Esophagus squamous epithelium (tissue), 4 donors: ENCODE measurements at regions not wholly inside any gene's neighbourhood (a gene's known extent, or its start where the extent isn't known, plus 50 kb on each side); places are given as distances from the start of the nearest gene placed in this dataset.

Source experiments
- POLR2A ChIP-seq, 4 donors: fragments of 450-650 bp; IDR thresholded peaks; one replicate each; pipeline ENCODE4 v1.6.1; 2017; ENCODE audit warnings: antibody characterized with exemption in 4 of 4, mild to moderate bottlenecking in 4 of 4, moderate library complexity in 3 of 4
- TF ChIP-seq, protein P1 (sequence below), 6 experiments: fragments of 450-650 bp in 4 of 6; fragments of 200-600 bp in 2 of 6; sonication (generic) in 2 of 6; IDR thresholded peaks; one replicate each; pipeline ENCODE4 v1.5.1; 2016 to 2019; ENCODE audit warnings: antibody characterized with exemption in 6 of 6, mild to moderate bottlenecking in 4 of 6, moderate library complexity in 4 of 6

DNA sequence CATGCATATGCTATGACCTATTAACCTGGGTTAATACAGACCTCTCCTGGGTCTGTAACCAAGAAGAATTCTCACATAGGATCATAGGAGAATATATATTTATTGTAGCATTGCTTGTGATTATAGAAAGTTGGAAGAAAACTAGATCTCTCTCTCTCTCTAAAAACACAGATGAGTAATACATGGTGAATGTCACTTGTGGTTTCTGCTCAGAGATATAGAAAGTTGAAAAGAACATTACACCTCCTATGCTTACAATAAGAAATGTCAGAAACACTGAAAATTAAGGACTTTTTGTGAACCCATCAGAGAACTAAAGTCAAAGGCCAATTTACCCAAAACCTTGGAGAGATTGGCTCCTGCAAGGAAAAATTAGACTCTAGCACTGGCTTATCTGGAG lies 1389.5 kb downstream of the FAM133A start:
- TF ChIP-seq, protein P1, sequence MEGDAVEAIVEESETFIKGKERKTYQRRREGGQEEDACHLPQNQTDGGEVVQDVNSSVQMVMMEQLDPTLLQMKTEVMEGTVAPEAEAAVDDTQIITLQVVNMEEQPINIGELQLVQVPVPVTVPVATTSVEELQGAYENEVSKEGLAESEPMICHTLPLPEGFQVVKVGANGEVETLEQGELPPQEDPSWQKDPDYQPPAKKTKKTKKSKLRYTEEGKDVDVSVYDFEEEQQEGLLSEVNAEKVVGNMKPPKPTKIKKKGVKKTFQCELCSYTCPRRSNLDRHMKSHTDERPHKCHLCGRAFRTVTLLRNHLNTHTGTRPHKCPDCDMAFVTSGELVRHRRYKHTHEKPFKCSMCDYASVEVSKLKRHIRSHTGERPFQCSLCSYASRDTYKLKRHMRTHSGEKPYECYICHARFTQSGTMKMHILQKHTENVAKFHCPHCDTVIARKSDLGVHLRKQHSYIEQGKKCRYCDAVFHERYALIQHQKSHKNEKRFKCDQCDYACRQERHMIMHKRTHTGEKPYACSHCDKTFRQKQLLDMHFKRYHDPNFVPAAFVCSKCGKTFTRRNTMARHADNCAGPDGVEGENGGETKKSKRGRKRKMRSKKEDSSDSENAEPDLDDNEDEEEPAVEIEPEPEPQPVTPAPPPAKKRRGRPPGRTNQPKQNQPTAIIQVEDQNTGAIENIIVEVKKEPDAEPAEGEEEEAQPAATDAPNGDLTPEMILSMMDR (IDR thresholded peaks at IDR 0.05): no peak
- no peak for TF ChIP-seq POLR2A (IDR thresholded peaks at IDR 0.05)
